Activated CD4-positive, alpha-beta T cell treated with anti-CD3 and anti-CD28 coated beads for 36 hours (primary cell): ENCODE measurements at regions not wholly inside any gene's neighbourhood (a gene's known extent, or its start where the extent isn't known, plus 50 kb on each side); places are given as distances from the start of the nearest gene placed in this dataset.

Experiments
- ATAC-seq: fragments of 200-7000 bp; cut with Tn5 transposase; one replicate; pipeline ENCODE4 v1.10.0; 2021; ENCODE audit warnings: mild to moderate bottlenecking, moderate library complexity
- CTCF ChIA-PET: fragments of 350-600 bp; sonication (Branson Sonifier 250); formaldehyde crosslinking; loops from one replicate; lab custom pipeline; 2021; ENCODE audit warnings: antibody characterized with exemption; lab: Charles Lee
- POLR2A ChIA-PET: fragments of 350-600 bp; sonication (Branson Sonifier 250); formaldehyde crosslinking; loops from one replicate; lab custom pipeline; 2021; ENCODE audit warnings: antibody characterized with exemption, inconsistent platforms; lab: Charles Lee
- DNase-seq: peaks from one replicate; pipeline ENCODE4 v3.0.0-alpha.2; 2020
- H3K27ac Mint-ChIP-seq: one replicate; pipeline ENCODE4 v1.8.0; 2021; ENCODE audit warnings: mixed read lengths
- H3K27me3 Mint-ChIP-seq: one replicate; pipeline ENCODE4 v1.8.0; 2021; ENCODE audit warnings: mixed read lengths
- H3K36me3 Mint-ChIP-seq: one replicate; pipeline ENCODE4 v1.8.0; 2021; ENCODE audit warnings: low read depth, mixed read lengths
- H3K4me1 Mint-ChIP-seq: one replicate; pipeline ENCODE4 v1.8.0; 2021; ENCODE audit warnings: mixed read lengths
- H3K4me3 Mint-ChIP-seq: one replicate; pipeline ENCODE4 v1.8.0; 2021; ENCODE audit warnings: mild to moderate bottlenecking, moderate library complexity, mixed read lengths
- H3K9me3 Mint-ChIP-seq: one replicate; pipeline ENCODE4 v1.8.0; 2021; ENCODE audit warnings: low read depth, mixed read lengths
- intact Hi-C, 2 experiments: fragments of 100-400 bp; cut with DNase I in 1 of 2; cut with micrococcal nuclease in 1 of 2; formaldehyde crosslinking; loops; one replicate each; pipeline versions ENCODE4 v1.14.2 to v1.15.1; 2022 to 2024; cut with DNase I, micrococcal nuclease

GRCh38 chr1:38474738-38475623, 384.6 kb downstream of the RRAGC start:
- H3K27me3 Mint-ChIP-seq, result peaks cover 27% of the 10 kb centered on the region
- ChIA-PET CTCF (interaction anchor here (0.7 kb wide), 1 partner anchor 25 kb away, joined by 3 read pairs; no protein-coding TSS in a partner anchor), POLR2A (no interaction called here)
- no peak overlapping the region for H3K4me3 Mint-ChIP-seq
- peaks cover 11% of the 10 kb centered on the region for H3K4me1 Mint-ChIP-seq
- H3K36me3 Mint-ChIP-seq, result no peaks in the 10 kb centered on the region
- DNase-seq (peak; percentile 24), ATAC-seq (peak; percentile 74)
- intact Hi-C loops, result no loop called here
- peaks cover 5% of the 10 kb centered on the region for H3K9me3 Mint-ChIP-seq
- H3K27ac Mint-ChIP-seq, result peak overlapping the region; percentile 7

- Mint-ChIP-seq H3K36me3 (no peaks in the 10 kb centered on the region), H3K4me1 (no peaks in the 10 kb centered on the region), H3K4me3 (no peak overlapping the region), H3K27ac (no peak overlapping the region), H3K9me3 (no peaks in the 10 kb centered on the region), H3K27me3 (peaks cover 12% of the 10 kb centered on the region)
- intact Hi-C loops, result no loop called here
- ATAC-seq (no peak), DNase-seq (no peak)
- ChIA-PET POLR2A (no interaction called here), CTCF (no interaction called here)
Observed at GRCh38 chr1:38466487-38466886, 393.1 kb downstream of the RRAGC start.

- H3K4me1 Mint-ChIP-seq, result no peaks in the 10 kb centered on the region
- H3K27me3 Mint-ChIP-seq, result peaks cover 9% of the 10 kb centered on the region
- H3K36me3 Mint-ChIP-seq, result no peaks in the 10 kb centered on the region
- H3K27ac Mint-ChIP-seq, result no peak overlapping the region
- DNase-seq, result no peak
- ATAC-seq, result no peak
- ChIA-PET POLR2A (no interaction called here), CTCF (no interaction called here)
- H3K4me3 Mint-ChIP-seq, result no peak overlapping the region
- H3K9me3 Mint-ChIP-seq, result no peaks in the 10 kb centered on the region
- intact Hi-C loops, result no loop called here
Observed at GRCh38 chr1:38465460-38465859, 394.1 kb downstream of the RRAGC start.

GRCh38 chr1:38464071-38464661, 395.4 kb downstream of the RRAGC start:
- intact Hi-C loops, result no loop called here
- CTCF ChIA-PET, result no interaction called here

GRCh38 chr1:38463074-38463473, 396.5 kb downstream of the RRAGC start:
- ATAC-seq (no peak), DNase-seq (no peak)
- Mint-ChIP-seq H3K9me3 (no peaks in the 10 kb centered on the region), H3K36me3 (no peaks in the 10 kb centered on the region), H3K4me1 (no peaks in the 10 kb centered on the region), H3K4me3 (no peak overlapping the region), H3K27me3 (peaks cover 9% of the 10 kb centered on the region), H3K27ac (no peak overlapping the region)
- CTCF ChIA-PET, result interaction anchor here (1.0 kb wide), 1 partner anchor 22 kb away, joined by 5 read pairs; no protein-coding TSS in a partner anchor
- POLR2A ChIA-PET, result no interaction called here
- intact Hi-C loops, result no loop called here

More at GRCh38 chr1:38464071-38464661, 395.4 kb downstream of the RRAGC start:
- Mint-ChIP-seq H3K27me3 (peaks cover 9% of the 10 kb centered on the region), H3K36me3 (no peaks in the 10 kb centered on the region), H3K27ac (no peak overlapping the region), H3K4me1 (no peaks in the 10 kb centered on the region), H3K4me3 (no peak overlapping the region), H3K9me3 (no peaks in the 10 kb centered on the region)
- ATAC-seq (no peak), DNase-seq (no peak)
- POLR2A ChIA-PET, result no interaction called here

- no peaks in the 10 kb centered on the region for H3K36me3 Mint-ChIP-seq
- no peak overlapping the region for H3K4me3 Mint-ChIP-seq
- ATAC-seq (no peak), DNase-seq (no peak)
- peaks cover 2% of the 10 kb centered on the region for H3K27me3 Mint-ChIP-seq
- H3K4me1 Mint-ChIP-seq, result no peaks in the 10 kb centered on the region
- H3K9me3 Mint-ChIP-seq, result no peaks in the 10 kb centered on the region
- H3K27ac Mint-ChIP-seq, result no peak overlapping the region
- ChIA-PET POLR2A (no interaction called here), CTCF (no interaction called here)
- intact Hi-C loops, result no loop called here
Observed at GRCh38 chr1:38456531-38456876, 403.1 kb downstream of the RRAGC start.

- intact Hi-C loops, result no loop called here
- H3K4me1 Mint-ChIP-seq, result no peaks in the 10 kb centered on the region
Observed at GRCh38 chr1:38455829-38456530, 403.6 kb downstream of the RRAGC start.

GRCh38 chr1:38454749-38455441, 404.7 kb downstream of the RRAGC start:
- H3K36me3 Mint-ChIP-seq, result no peaks in the 10 kb centered on the region
- intact Hi-C loops, result no loop called here
- DNase-seq (no peak), ATAC-seq (no peak)
- no peaks in the 10 kb centered on the region for H3K4me1 Mint-ChIP-seq
- CTCF ChIA-PET, result interaction anchor here (0.8 kb wide), 1 partner anchor 1097 kb away, joined by 3 read pairs; no protein-coding TSS in a partner anchor
- no peaks in the 10 kb centered on the region for H3K9me3 Mint-ChIP-seq
- H3K4me3 Mint-ChIP-seq, result no peak overlapping the region
- H3K27ac Mint-ChIP-seq, result no peak overlapping the region
- peaks cover 2% of the 10 kb centered on the region for H3K27me3 Mint-ChIP-seq
- POLR2A ChIA-PET, result no interaction called here

More at GRCh38 chr1:38455829-38456530, 403.6 kb downstream of the RRAGC start:
- ChIA-PET POLR2A (no interaction called here), CTCF (no interaction called here)
- no peak for DNase-seq
- Mint-ChIP-seq H3K4me3 (no peak overlapping the region), H3K36me3 (no peaks in the 10 kb centered on the region), H3K27ac (no peak overlapping the region), H3K27me3 (peaks cover 2% of the 10 kb centered on the region), H3K9me3 (no peaks in the 10 kb centered on the region)
- ATAC-seq, result no peak

GRCh38 chr1:38454236-38454635, 405.3 kb downstream of the RRAGC start:
- no peak for DNase-seq
- no peak for ATAC-seq
- H3K27ac Mint-ChIP-seq, result no peak overlapping the region
- ChIA-PET CTCF (no interaction called here), POLR2A (no interaction called here)
- no peaks in the 10 kb centered on the region for H3K4me1 Mint-ChIP-seq
- peaks cover 2% of the 10 kb centered on the region for H3K27me3 Mint-ChIP-seq
- intact Hi-C loops, result no loop called here
- H3K36me3 Mint-ChIP-seq, result no peaks in the 10 kb centered on the region
- H3K4me3 Mint-ChIP-seq, result no peak overlapping the region
- no peaks in the 10 kb centered on the region for H3K9me3 Mint-ChIP-seq

- no peak for DNase-seq
- no peak overlapping the region for H3K27ac Mint-ChIP-seq
- H3K4me1 Mint-ChIP-seq, result no peaks in the 10 kb centered on the region
- ATAC-seq, result no peak
- ChIA-PET CTCF (interaction anchor here (0.6 to 0.8 kb wide), 2 partner anchors 9 to 45 kb away, joined by 3 read pairs; no protein-coding TSS in a partner anchor), POLR2A (no interaction called here)
- H3K9me3 Mint-ChIP-seq, result no peaks in the 10 kb centered on the region
- intact Hi-C loops, result no loop called here
- no peak overlapping the region for H3K4me3 Mint-ChIP-seq
- H3K36me3 Mint-ChIP-seq, result no peaks in the 10 kb centered on the region
- H3K27me3 Mint-ChIP-seq, result peaks cover 1% of the 10 kb centered on the region
Observed at GRCh38 chr1:38452246-38452645, 405.7 kb upstream of the POU3F1 start.

- Mint-ChIP-seq H3K27me3 (peaks cover 4% of the 10 kb centered on the region), H3K36me3 (no peaks in the 10 kb centered on the region), H3K9me3 (no peaks in the 10 kb centered on the region), H3K4me1 (no peaks in the 10 kb centered on the region), H3K4me3 (no peak overlapping the region), H3K27ac (no peak overlapping the region)
- CTCF ChIA-PET, result no interaction called here
- DNase-seq (no peak), ATAC-seq (no peak)
- POLR2A ChIA-PET, result no interaction called here
- intact Hi-C loops, result no loop called here
Observed at GRCh38 chr1:38451541-38451993, 405.0 kb upstream of the POU3F1 start.
